ENCODE measurements at regions not wholly inside any gene's neighbourhood (a gene's known extent, or its start where the extent isn't known, plus 50 kb on each side); places are given as distances from the start of the nearest gene placed in this dataset.

GRCh38 chr14:30340495-30340894, 218.5 kb upstream of the G2E3 start:
- no peak for TF ChIP-seq CTCF (conservative IDR thresholded peaks at IDR 0.05; ENCODE audit: low read depth, low read length)
- TF ChIP-seq EZH2 (IDR thresholded peaks at IDR 0.05; ENCODE audit: borderline replicate concordance, low read depth, low read length, poor library complexity, severe bottlenecking): no peak
